DND-41 (cell line): ENCODE measurements at regions not wholly inside any gene's neighbourhood (a gene's known extent, or its start where the extent isn't known, plus 50 kb on each side); places are given as distances from the start of the nearest gene placed in this dataset.

Source experiments
- ATAC-seq: fragments of 200-7000 bp; cut with Tn5 transposase; 3 replicates; pipeline ENCODE4 v1.9.1; 2021; ENCODE audit warnings: low read depth; ENCODE audit not compliant: insufficient read depth
- DNase-seq: peaks from one replicate; pipeline ENCODE4 v3.0.0-alpha.2; 2020
- H2AFZ ChIP-seq: 2 replicates; pipeline ENCODE4 v1.6.0; 2012; ENCODE audit warnings: low read depth, low read length
- H3K27ac ChIP-seq: 2 replicates; pipeline ENCODE4 v1.5.1; 2012; ENCODE audit warnings: low read length, inconsistent platforms
- H3K27me3 ChIP-seq: fragments of 200-600 bp; sonication (generic); 2 replicates; pipeline ENCODE4 v1.6.0; 2012; ENCODE audit warnings: low read length, mild to moderate bottlenecking, inconsistent platforms; ENCODE audit not compliant: insufficient read depth, poor library complexity
- H3K36me3 ChIP-seq: 2 replicates; pipeline ENCODE4 v1.5.1; 2012; ENCODE audit warnings: low read length, inconsistent platforms; ENCODE audit not compliant: insufficient read depth
- H3K4me1 ChIP-seq: 2 replicates; pipeline ENCODE4 v1.5.1; 2012; ENCODE audit warnings: mild to moderate bottlenecking, low read length; ENCODE audit not compliant: insufficient read depth
- H3K4me2 ChIP-seq: 2 replicates; pipeline ENCODE4 v1.6.0; 2012; ENCODE audit warnings: mild to moderate bottlenecking, moderate library complexity, low read length, inconsistent platforms; ENCODE audit not compliant: insufficient read depth
- H3K4me3 ChIP-seq, 2 experiments: fragments of 200-600 bp in 1 of 2; shearing (Covaris generic) in 1 of 2; 2 replicates each; pipeline ENCODE4 v1.5.1; 2012 to 2016; ENCODE audit warnings: inconsistent platforms in 2 of 2, low read length in 2 of 2, mild to moderate bottlenecking in 2 of 2, low read depth in 1 of 2, moderate library complexity in 1 of 2
- H3K79me2 ChIP-seq: 2 replicates; pipeline ENCODE4 v1.6.0; 2012; ENCODE audit warnings: low read length, inconsistent platforms; ENCODE audit not compliant: insufficient read depth
- H3K9ac ChIP-seq: 2 replicates; pipeline ENCODE4 v1.6.0; 2012; ENCODE audit warnings: low read depth, mild to moderate bottlenecking, inconsistent platforms, low read length, moderate library complexity
- H3K9me3 ChIP-seq: 2 replicates; pipeline ENCODE4 v1.5.1; 2012; ENCODE audit warnings: low read length, moderate library complexity, mild to moderate bottlenecking, inconsistent platforms; ENCODE audit not compliant: insufficient read depth, severe bottlenecking
- H4K20me1 ChIP-seq: 2 replicates; pipeline ENCODE4 v1.6.0; 2012; ENCODE audit warnings: low read length; ENCODE audit not compliant: insufficient read depth
- CTCF ChIP-seq: IDR thresholded peaks from 2 replicates; pipeline ENCODE4 v1.5.1; 2012; ENCODE audit warnings: borderline replicate concordance, low read length, moderate library complexity, mild to moderate bottlenecking; ENCODE audit not compliant: poor library complexity, severe bottlenecking; ENCODE audit errors: extremely low read depth
- EZH2 ChIP-seq: IDR thresholded peaks from 3 replicates; pipeline ENCODE4 v1.6.1; 2012; ENCODE audit warnings: borderline replicate concordance, low read depth, mild to moderate bottlenecking, moderate library complexity, low read length, inconsistent platforms; ENCODE audit not compliant: severe bottlenecking

GRCh38 chr4:41878991-41879491, 56.2 kb upstream of the TMEM33 start:
- Histone ChIP-seq H3K36me3 (no peaks in the 10 kb centered on the region), H3K27me3 (peaks cover 8% of the 10 kb centered on the region), H3K4me2 (no peak overlapping the region), H2AFZ (no peak overlapping the region), H3K4me3 (no peak overlapping the region), H3K9ac (no peak overlapping the region), H3K79me2 (no peaks in the 10 kb centered on the region), H3K4me1 (no peaks in the 10 kb centered on the region), H3K27ac (no peak overlapping the region), H3K9me3 (no peaks in the 10 kb centered on the region), H4K20me1 (no peaks in the 10 kb centered on the region)
- TF ChIP-seq EZH2 (no peak), CTCF (no peak)
- DNase-seq: no peak
- no peak for ATAC-seq

DNA sequence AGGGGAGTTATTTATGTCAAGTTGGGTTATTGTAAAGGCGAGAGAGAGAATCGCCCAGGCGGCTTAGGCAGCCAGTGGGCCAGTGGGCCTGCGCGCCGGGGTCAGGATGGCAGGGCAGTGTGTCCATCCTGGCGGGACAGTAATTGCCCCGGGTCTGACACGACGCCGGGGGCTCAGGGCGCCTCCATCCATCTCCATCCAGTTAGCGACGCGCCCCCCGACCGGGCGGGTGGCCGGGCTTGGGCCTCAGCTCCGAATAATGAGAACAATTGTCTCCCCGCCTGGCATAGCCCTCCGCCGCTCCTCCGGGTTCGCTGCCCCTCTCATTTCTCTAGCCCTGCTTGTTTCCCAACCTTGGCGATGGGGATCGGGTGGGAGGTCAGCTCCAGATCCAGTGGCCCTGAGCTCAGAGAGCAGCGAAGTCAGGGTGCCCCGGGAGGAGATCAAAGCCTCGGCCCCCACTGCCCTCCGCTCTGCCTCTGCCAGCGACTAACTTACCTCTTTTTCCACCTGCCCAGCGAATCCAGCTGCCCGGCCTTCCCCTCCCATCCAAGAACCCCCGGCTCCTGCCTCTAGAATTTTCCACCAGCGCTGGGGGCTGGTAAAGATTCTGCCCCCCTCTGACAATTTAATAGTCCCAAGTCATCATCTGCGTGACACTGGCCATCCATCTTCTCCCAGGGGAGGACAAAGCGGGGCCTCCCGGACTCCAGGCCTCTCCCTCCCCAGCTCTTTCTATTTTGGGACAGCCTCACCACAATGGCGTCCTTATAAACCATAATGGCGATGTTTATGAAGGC, 56.9 kb upstream of the TMEM33 start:
- no peak overlapping the region for H3K4me2 ChIP-seq
- H3K4me1 ChIP-seq: no peaks in the 10 kb centered on the region
- H3K36me3 ChIP-seq: no peaks in the 10 kb centered on the region
- no peaks in the 10 kb centered on the region for H3K9me3 ChIP-seq
- H3K27ac ChIP-seq: no peak overlapping the region
- no peaks in the 10 kb centered on the region for H4K20me1 ChIP-seq
- H3K27me3 ChIP-seq: peaks cover 9% of the 10 kb centered on the region
- no peaks in the 10 kb centered on the region for H3K79me2 ChIP-seq
- H3K9ac ChIP-seq: no peak overlapping the region
- H2AFZ ChIP-seq: no peak overlapping the region
- ATAC-seq (no peak), DNase-seq (no peak)
- TF ChIP-seq CTCF: no peak
- TF ChIP-seq EZH2: no peak
- no peak overlapping the region for H3K4me3 ChIP-seq

- Histone ChIP-seq H3K36me3 (no peaks in the 10 kb centered on the region), H4K20me1 (no peaks in the 10 kb centered on the region), H3K4me3 (no peak overlapping the region), H3K9me3 (no peaks in the 10 kb centered on the region), H3K27ac (no peak overlapping the region), H3K4me2 (no peak overlapping the region), H3K27me3 (peaks cover 9% of the 10 kb centered on the region), H3K9ac (no peak overlapping the region), H3K79me2 (no peaks in the 10 kb centered on the region), H3K4me1 (no peaks in the 10 kb centered on the region), H2AFZ (no peak overlapping the region)
- no peak for TF ChIP-seq CTCF
- no peak for TF ChIP-seq EZH2
- ATAC-seq (no peak), DNase-seq (no peak)
Observed at GRCh38 chr4:41877020-41877796, 58.0 kb upstream of the TMEM33 start.
